HCT116 (cell line): ENCODE measurements at regions not wholly inside any gene's neighbourhood (a gene's known extent, or its start where the extent isn't known, plus 50 kb on each side); places are given as distances from the start of the nearest gene placed in this dataset.

Experiments
- ATAC-seq: fragments of 200-7000 bp; cut with Tn5 transposase; 2 replicates; pipeline ENCODE4 v1.9.1; 2020; ENCODE audit warnings: mild to moderate bottlenecking, moderate library complexity
- BruUV-seq: library from RNA; stranded (reverse); fragments of 400-500 nt; replicated peaks from 2 replicates; lab custom pipeline; 2021; lab: Mats Ljungman, UMichigan
- CTCF ChIA-PET: fragments of 300-600 bp; sonication (Branson Sonifier 250); formaldehyde crosslinking; loops from one replicate; lab custom pipeline; 2021; ENCODE audit warnings: antibody characterized with exemption; lab: Charles Lee
- POLR2A ChIA-PET: fragments of 300-600, 350-600 bp; sonication (Branson Sonifier 250); formaldehyde crosslinking; loops from one replicate; lab custom pipeline; 2021; ENCODE audit warnings: antibody characterized with exemption; lab: Charles Lee
- RAD21 ChIA-PET, 2 experiments: fragments of 300-600 bp; sonication (Branson Sonifier 250); formaldehyde crosslinking; loops; one replicate each; lab custom pipeline; 2023; ENCODE audit warnings: low total read pairs in 2 of 2; ENCODE audit not compliant: uncharacterized antibody in 2 of 2, unreplicated experiment in 2 of 2, low non-redundant PET in 1 of 2; lab: Charles Lee
- DNase-seq: peaks from one replicate; pipeline ENCODE4 v3.0.0-alpha.2; 2010; ENCODE audit warnings: low read depth, low spot score
- H2AFZ ChIP-seq: fragments of 200-600 bp; shearing (Covaris generic), sonication (generic); 2 replicates; pipeline ENCODE4 v1.6.1; 2017; ENCODE audit warnings: low read depth, mixed run types, mixed read lengths, antibody characterized with exemption, low read length; ENCODE audit not compliant: poor library complexity, severe bottlenecking
- H3K27ac ChIP-seq: 2 replicates; pipeline ENCODE4 v1.5.1; 2012; ENCODE audit warnings: low read depth, low read length
- H3K27me3 ChIP-seq: fragments of 200-600 bp; sonication (generic); 2 replicates; pipeline ENCODE4 v1.6.1; 2016; ENCODE audit warnings: mixed run types, low read length, mixed read lengths; ENCODE audit not compliant: insufficient read depth
- H3K36me3 ChIP-seq, 2 experiments: fragments of 200-500 bp in 1 of 2; fragments of 200-600 bp in 1 of 2; sonication (Bioruptor generic) in 1 of 2; sonication (generic) in 1 of 2; 2 replicates each; pipeline versions ENCODE4 v1.5.1 to v1.6.1; 2014 to 2016; ENCODE audit warnings: low read length in 2 of 2, inconsistent platforms in 1 of 2, mixed read lengths in 1 of 2, mixed run types in 1 of 2; ENCODE audit not compliant: insufficient read depth in 2 of 2, control insufficient read depth in 1 of 2
- H3K4me1 ChIP-seq, 2 experiments: fragments of 200-600 bp in 1 of 2; sonication (generic) in 1 of 2; 2 replicates each; pipeline versions ENCODE4 v1.5.1 to v1.6.1; 2012 to 2017; ENCODE audit warnings: low read length in 2 of 2, inconsistent platforms in 1 of 2, mild to moderate bottlenecking in 1 of 2, mixed read lengths in 1 of 2, mixed run types in 1 of 2, moderate library complexity in 1 of 2; ENCODE audit not compliant: insufficient read depth in 2 of 2, control insufficient read depth in 1 of 2
- H3K4me2 ChIP-seq: fragments of 200-600 bp; sonication (generic); 2 replicates; pipeline ENCODE4 v1.6.1; 2017; ENCODE audit warnings: mixed run types, low read length, mixed read lengths
- H3K4me3 ChIP-seq, 2 experiments: fragments of 200-600 bp in 1 of 2; sonication (generic) in 1 of 2; replicated peaks in 1 of 2; 2 replicates each; pipeline ENCODE4 v1.5.1; 2011 to 2016; ENCODE audit warnings: low read length in 2 of 2, control low read depth in 1 of 2, low read depth in 1 of 2, mild to moderate bottlenecking in 1 of 2, mixed read lengths in 1 of 2, mixed run types in 1 of 2
- H3K79me2 ChIP-seq: fragments of 200-600 bp; sonication (generic); 2 replicates; pipeline ENCODE4 v1.6.1; 2017; ENCODE audit warnings: mild to moderate bottlenecking, mixed run types, low read length, moderate library complexity, mixed read lengths; ENCODE audit not compliant: insufficient read depth
- H3K9ac ChIP-seq: fragments of 200-600 bp; sonication (generic); 2 replicates; pipeline ENCODE4 v1.6.1; 2016; ENCODE audit warnings: low read length, mixed read lengths
- H3K9me2 ChIP-seq: fragments of 200-600 bp; sonication (generic), shearing (Covaris generic); 2 replicates; pipeline ENCODE4 v1.6.1; 2017; ENCODE audit warnings: mixed run types, mild to moderate bottlenecking, moderate library complexity; ENCODE audit not compliant: insufficient read depth
- H3K9me3 ChIP-seq, 2 experiments: fragments of 200-500 bp in 1 of 2; fragments of 200-600 bp in 1 of 2; sonication (Bioruptor generic) in 1 of 2; sonication (generic) in 1 of 2; 2 replicates each; pipeline ENCODE4 v1.6.1; 2014 to 2017; ENCODE audit warnings: low read length in 2 of 2, mixed read lengths in 2 of 2, inconsistent platforms in 1 of 2, low read depth in 1 of 2, mild to moderate bottlenecking in 1 of 2, mixed run types in 1 of 2, moderate library complexity in 1 of 2; ENCODE audit not compliant: control insufficient read depth in 1 of 2, insufficient read depth in 1 of 2
- H4K20me1 ChIP-seq: fragments of 200-600 bp; sonication (generic), shearing (Covaris generic); 2 replicates; pipeline ENCODE4 v1.6.1; 2017; ENCODE audit warnings: mixed run types, mild to moderate bottlenecking, moderate library complexity; ENCODE audit not compliant: insufficient read depth
- CBX3 ChIP-seq: IDR thresholded peaks from 2 replicates; pipeline ENCODE4 v1.6.1; 2012; ENCODE audit warnings: low read depth
- CEBPB ChIP-seq: IDR thresholded peaks from 2 replicates; pipeline ENCODE4 v1.6.1; 2012; ENCODE audit warnings: low read depth
- CTCF ChIP-seq, 3 experiments: fragments of 200-600 bp in 1 of 3; sonication (generic) in 1 of 3; IDR thresholded peaks in 2 of 3; conservative IDR thresholded peaks in 1 of 3; 2 replicates each; pipeline ENCODE4 v1.5.1; 2012 to 2017; ENCODE audit warnings: low read depth in 2 of 3, low read length in 2 of 3, antibody characterized with exemption in 1 of 3, borderline replicate concordance in 1 of 3, control low read depth in 1 of 3, mild to moderate bottlenecking in 1 of 3, mixed read lengths in 1 of 3, mixed run types in 1 of 3, moderate library complexity in 1 of 3; ENCODE audit not compliant: insufficient read depth in 1 of 3
- EZH2 ChIP-seq: fragments of 200-600 bp; sonication (generic); IDR thresholded peaks from 2 replicates; pipeline ENCODE4 v1.6.1; 2017; ENCODE audit warnings: antibody characterized with exemption, mixed run types
- EZH2phosphoT487 ChIP-seq: fragments of 200-600 bp; IDR thresholded peaks from 2 replicates; pipeline ENCODE4 v1.6.1; 2018; ENCODE audit warnings: antibody characterized with exemption, borderline replicate concordance
- JUND ChIP-seq: IDR thresholded peaks from 2 replicates; pipeline ENCODE4 v1.6.1; 2012
- RAD21 ChIP-seq: IDR thresholded peaks from 2 replicates; pipeline ENCODE4 v1.6.1; 2012; ENCODE audit warnings: low read depth, mild to moderate bottlenecking
- SIN3A ChIP-seq: IDR thresholded peaks from 2 replicates; pipeline ENCODE4 v1.6.1; 2012; ENCODE audit warnings: low read depth
- SP1 ChIP-seq: IDR thresholded peaks from 2 replicates; pipeline ENCODE4 v1.6.1; 2012; ENCODE audit warnings: low read depth
- SRF ChIP-seq: IDR thresholded peaks from 2 replicates; pipeline ENCODE4 v1.6.1; 2012; ENCODE audit warnings: low read depth
- ZFX ChIP-seq: fragments of 450-650 bp; IDR thresholded peaks from 2 replicates; pipeline ENCODE4 v1.6.1; 2017
- intact Hi-C: fragments of 100-400 bp; cut with micrococcal nuclease; formaldehyde crosslinking; loops from 2 replicates; pipeline ENCODE4 v1.10.0; 2022
- TF ChIP-seq, protein P1 (sequence below): IDR thresholded peaks from 2 replicates; pipeline ENCODE4 v1.6.1; 2012

GRCh38 chr3:26114851-26115250, 325.0 kb downstream of the OXSM start (continued):
- TF ChIP-seq SRF (no peak), SP1 (no peak)
- TF ChIP-seq, protein P1, sequence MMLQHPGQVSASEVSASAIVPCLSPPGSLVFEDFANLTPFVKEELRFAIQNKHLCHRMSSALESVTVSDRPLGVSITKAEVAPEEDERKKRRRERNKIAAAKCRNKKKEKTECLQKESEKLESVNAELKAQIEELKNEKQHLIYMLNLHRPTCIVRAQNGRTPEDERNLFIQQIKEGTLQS: no peak

DNA sequence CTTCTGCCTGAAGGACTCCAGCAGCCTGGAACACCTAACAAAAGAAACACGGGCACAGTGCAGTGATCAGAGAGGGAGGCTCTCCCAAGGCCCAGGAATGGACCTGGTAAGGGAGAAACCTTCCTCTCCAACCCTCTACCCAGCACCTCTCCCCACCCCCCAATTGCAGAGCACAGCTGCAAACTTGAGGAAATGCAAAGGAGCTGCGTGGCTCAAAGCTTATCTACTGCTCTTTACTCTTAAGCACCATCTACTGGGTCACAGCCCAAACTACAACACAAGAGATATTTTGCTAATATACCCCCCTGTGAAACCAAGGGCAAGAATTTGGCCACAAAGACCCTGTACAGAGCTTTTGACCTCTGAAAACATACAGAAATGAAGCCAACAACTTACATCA, 328.3 kb downstream of the OXSM start:
- Histone ChIP-seq H2AFZ (no peak overlapping the region), H3K36me3 (no peaks in the 10 kb centered on the region), H3K27me3 (no peaks in the 10 kb centered on the region), H3K4me2 (no peak overlapping the region), H3K9me3 (no peaks in the 10 kb centered on the region), H3K4me3 (no peak overlapping the region), H3K4me1 (no peaks in the 10 kb centered on the region), H3K79me2 (no peaks in the 10 kb centered on the region), H3K9ac (no peak overlapping the region), H3K27ac (no peak overlapping the region), H4K20me1 (no peaks in the 10 kb centered on the region), H3K9me2 (no peaks in the 10 kb centered on the region)
- RAD21 ChIA-PET: no interaction called here
- intact Hi-C loops: no loop called here
- TF ChIP-seq CTCF (IDR thresholded peaks at IDR 0.05 in 2 of 3, conservative IDR thresholded peaks at IDR 0.05 in 1 of 3; ENCODE audit: borderline replicate concordance in 1 of 3, insufficient read depth in 1 of 3, low read depth in 2 of 3, low read length in 2 of 3) (peak in 1 of 3 experiments; percentile 38; a peak in 2 of 6 replicates), EZH2 (no peak)
- POLR2A ChIA-PET: no interaction called here
- CTCF ChIA-PET: no interaction called here
- ATAC-seq (no peak; the same call in 1 of the 2 replicates), DNase-seq (no peak)
- BruUV-seq: no TSS peak

- no peaks in the 10 kb centered on the region for H4K20me1 ChIP-seq
- RAD21 ChIA-PET: no interaction called here
- no peak for TF ChIP-seq CTCF (IDR thresholded peaks at IDR 0.05 in 2 of 3, conservative IDR thresholded peaks at IDR 0.05 in 1 of 3; ENCODE audit: borderline replicate concordance in 1 of 3, insufficient read depth in 1 of 3, low read depth in 2 of 3, low read length in 2 of 3)
- TF ChIP-seq SRF: no peak
- no peak for TF ChIP-seq JUND
- no peak for TF ChIP-seq ZFX
- no peak for TF ChIP-seq SIN3A
- TF ChIP-seq CBX3: no peak
- TF ChIP-seq CEBPB: no peak
- TF ChIP-seq EZH2phosphoT487: no peak
- no peak for TF ChIP-seq RAD21
- TF ChIP-seq, protein P1: no peak
Observed at GRCh38 chr3:26132942-26133341, 343.1 kb downstream of the OXSM start.

More at GRCh38 chr3:26132942-26133341, 343.1 kb downstream of the OXSM start:
- Histone ChIP-seq H3K9me3 (0 out of 4 replicates have a peak, but pooled peaks cover 0 to 4% of the 10 kb centered on the region in 2 experiments), H3K4me3 (no peak overlapping the region), H3K4me2 (no peak overlapping the region), H3K9ac (no peak overlapping the region), H3K4me1 (no peaks in the 10 kb centered on the region), H2AFZ (no peak overlapping the region), H3K27me3 (no peaks in the 10 kb centered on the region), H3K9me2 (no peaks in the 10 kb centered on the region), H3K79me2 (no peaks in the 10 kb centered on the region), H3K27ac (no peak overlapping the region), H3K36me3 (no peaks in the 10 kb centered on the region)
- intact Hi-C loops: no loop called here
- ATAC-seq: no peak
- no TSS peak for BruUV-seq
- no peak for DNase-seq
- CTCF ChIA-PET: no interaction called here
- POLR2A ChIA-PET: no interaction called here
